Nephron (organoid): ENCODE measurements at regions not wholly inside any gene's neighbourhood (a gene's known extent, or its start where the extent isn't known, plus 50 kb on each side); places are given as distances from the start of the nearest gene placed in this dataset.

Source experiments
- H3K27ac Mint-ChIP-seq, 3 experiments: 2 replicates each; pipeline ENCODE4 v1.8.0; 2020; ENCODE audit warnings: mixed read lengths in 3 of 3, mild to moderate bottlenecking in 2 of 3, moderate library complexity in 1 of 3
- H3K27me3 Mint-ChIP-seq: 2 replicates; pipeline ENCODE4 v1.8.0; 2021; ENCODE audit warnings: low read depth, mild to moderate bottlenecking, moderate library complexity, mixed read lengths
- H3K36me3 Mint-ChIP-seq: 2 replicates; pipeline ENCODE4 v1.8.0; 2020; ENCODE audit warnings: low read depth, mixed read lengths
- H3K4me1 Mint-ChIP-seq: 2 replicates; pipeline ENCODE4 v1.8.0; 2020; ENCODE audit warnings: mixed read lengths
- H3K4me3 Mint-ChIP-seq, 3 experiments: 2 replicates each; pipeline ENCODE4 v1.8.0; 2020; ENCODE audit warnings: mild to moderate bottlenecking in 3 of 3, mixed read lengths in 3 of 3, moderate library complexity in 2 of 3
- H3K9me3 Mint-ChIP-seq: 2 replicates; pipeline ENCODE4 v1.8.0; 2020; ENCODE audit warnings: mixed read lengths
- CTCF ChIP-seq, 3 experiments: fragments of 200-600 bp; sonication (generic); IDR thresholded peaks; one replicate each; pipeline ENCODE4 v1.5.0; 2021; ENCODE audit warnings: antibody characterized with exemption in 3 of 3; ENCODE audit not compliant: unreplicated experiment in 3 of 3

GRCh38 chr12:40634517-40635131 is 57.6 kb upstream of the CNTN1 start:
- H3K27me3 Mint-ChIP-seq, result no peaks in the 10 kb centered on the region
- no peak overlapping the region for H3K4me3 Mint-ChIP-seq
- peak overlapping the region; percentile 35 to 78 (median 55) for H3K27ac Mint-ChIP-seq
- no peaks in the 10 kb centered on the region for H3K36me3 Mint-ChIP-seq
- H3K4me1 Mint-ChIP-seq, result peaks cover 26% of the 10 kb centered on the region
- TF ChIP-seq CTCF (IDR thresholded peaks at IDR 0.05; ENCODE audit: unreplicated experiment in 3 of 3), result no peak
- H3K9me3 Mint-ChIP-seq, result peaks cover 7% of the 10 kb centered on the region

- no peaks in the 10 kb centered on the region for H3K36me3 Mint-ChIP-seq
- H3K9me3 Mint-ChIP-seq, result peaks cover 12% of the 10 kb centered on the region
- H3K27ac Mint-ChIP-seq, result peak overlapping the region; percentile 35 to 78 (median 55)
- no peak for TF ChIP-seq CTCF (IDR thresholded peaks at IDR 0.05; ENCODE audit: unreplicated experiment in 3 of 3)
- H3K4me3 Mint-ChIP-seq, result no peak overlapping the region
- H3K27me3 Mint-ChIP-seq, result no peaks in the 10 kb centered on the region
- peaks cover 26% of the 10 kb centered on the region for H3K4me1 Mint-ChIP-seq
These were observed 57.0 kb upstream of the CNTN1 start for GRCh38 chr12:40635141-40635731.
